Omental fat pad (tissue), 3 donors: ENCODE measurements at regions not wholly inside any gene's neighbourhood (a gene's known extent, or its start where the extent isn't known, plus 50 kb on each side); places are given as distances from the start of the nearest gene placed in this dataset.

Source experiments
- ATAC-seq: fragments of 150-250 bp; one replicate; pipeline ENCODE4 v1.9.1; 2016; ENCODE audit warnings: mild to moderate bottlenecking, moderate library complexity; ENCODE audit not compliant: low FRiP score
- DNase-seq: peaks from one replicate; pipeline ENCODE4 v3.0.0-alpha.2; 2019; ENCODE audit warnings: low spot score
- CTCF ChIP-seq, 3 donors: fragments of 450-650 bp; IDR thresholded peaks; one replicate each; pipeline ENCODE4 v1.5.1; 2016 to 2017; ENCODE audit warnings: antibody characterized with exemption in 3 of 3, mild to moderate bottlenecking in 3 of 3, moderate library complexity in 2 of 3

GRCh38 chr5:164741376-164741775, 1236.0 kb downstream of the MAT2B start:
- ATAC-seq (no peak), DNase-seq (no peak)
- no peak for TF ChIP-seq CTCF (IDR thresholded peaks at IDR 0.05)

- ATAC-seq (no peak), DNase-seq (no peak)
- TF ChIP-seq CTCF (IDR thresholded peaks at IDR 0.05) = no peak
These were observed 1236.6 kb downstream of the MAT2B start for GRCh38 chr5:164742025-164742424.

- TF ChIP-seq CTCF (IDR thresholded peaks at IDR 0.05) = no peak
- DNase-seq (no peak), ATAC-seq (no peak)
These were observed 1241.3 kb downstream of the MAT2B start for GRCh38 chr5:164746723-164747122.

GRCh38 chr5:164747371-164747770, 1242.0 kb downstream of the MAT2B start:
- TF ChIP-seq CTCF (IDR thresholded peaks at IDR 0.05) = no peak
- DNase-seq (no peak), ATAC-seq (no peak)

- DNase-seq (no peak), ATAC-seq (no peak)
- no peak for TF ChIP-seq CTCF (IDR thresholded peaks at IDR 0.05)
These were observed 1243.4 kb downstream of the MAT2B start for GRCh38 chr5:164748861-164749260.

- TF ChIP-seq CTCF (IDR thresholded peaks at IDR 0.05) = no peak
- no peak for ATAC-seq
These were observed 1248.0 kb downstream of the MAT2B start for GRCh38 chr5:164753434-164753833.

GRCh38 chr5:164763206-164763605, 1257.8 kb downstream of the MAT2B start:
- TF ChIP-seq CTCF (IDR thresholded peaks at IDR 0.05) = no peak
- ATAC-seq = no peak
- no peak for DNase-seq

More at GRCh38 chr5:164753434-164753833, 1248.0 kb downstream of the MAT2B start:
- no peak for DNase-seq
